ENCODE measurements at regions not wholly inside any gene's neighbourhood (a gene's known extent, or its start where the extent isn't known, plus 50 kb on each side); places are given as distances from the start of the nearest gene placed in this dataset.

GRCh38 chr17:13076905-13077304 lies 59.1 kb upstream of the ELAC2 start:
- Mint-ChIP-seq H3K4me3 (ENCODE audit: unreplicated experiment) (no peak overlapping the region), H3K27ac (ENCODE audit: unreplicated experiment) (no peak overlapping the region), H3K9me3 (ENCODE audit: unreplicated experiment) (no peaks in the 10 kb centered on the region), H3K27me3 (ENCODE audit: unreplicated experiment) (no peaks in the 10 kb centered on the region), H3K36me3 (ENCODE audit: low read depth, unreplicated experiment) (no peaks in the 10 kb centered on the region), H3K4me1 (ENCODE audit: unreplicated experiment) (no peaks in the 10 kb centered on the region)
- DNase-seq (ENCODE audit: low spot score) = no peak
- TF ChIP-seq CTCF (IDR thresholded peaks at IDR 0.05; ENCODE audit: unreplicated experiment) = no peak

GRCh38 chr17:13074026-13074425 lies 56.2 kb upstream of the ELAC2 start:
- no peaks in the 10 kb centered on the region for H3K4me1 Mint-ChIP-seq (ENCODE audit: unreplicated experiment)
- H3K4me3 Mint-ChIP-seq (ENCODE audit: unreplicated experiment) = no peak overlapping the region
- no peak for TF ChIP-seq CTCF (IDR thresholded peaks at IDR 0.05; ENCODE audit: unreplicated experiment)
- H3K9me3 Mint-ChIP-seq (ENCODE audit: unreplicated experiment) = no peaks in the 10 kb centered on the region
- H3K27ac Mint-ChIP-seq (ENCODE audit: unreplicated experiment) = no peak overlapping the region
- H3K27me3 Mint-ChIP-seq (ENCODE audit: unreplicated experiment) = no peaks in the 10 kb centered on the region
- H3K36me3 Mint-ChIP-seq (ENCODE audit: low read depth, unreplicated experiment) = no peaks in the 10 kb centered on the region
- no peak for DNase-seq (ENCODE audit: low spot score)

- no peak for TF ChIP-seq CTCF (IDR thresholded peaks at IDR 0.05; ENCODE audit: unreplicated experiment)
- Mint-ChIP-seq H3K27me3 (ENCODE audit: unreplicated experiment) (no peaks in the 10 kb centered on the region), H3K9me3 (ENCODE audit: unreplicated experiment) (no peaks in the 10 kb centered on the region), H3K4me3 (ENCODE audit: unreplicated experiment) (no peak overlapping the region), H3K36me3 (ENCODE audit: low read depth, unreplicated experiment) (peaks cover 1% of the 10 kb centered on the region), H3K4me1 (ENCODE audit: unreplicated experiment) (no peaks in the 10 kb centered on the region), H3K27ac (ENCODE audit: unreplicated experiment) (no peak overlapping the region)
- no peak for DNase-seq (ENCODE audit: low spot score)
Measured at GRCh38 chr17:13073018-13073417, 55.2 kb upstream of the ELAC2 start.

- Mint-ChIP-seq H3K4me3 (ENCODE audit: unreplicated experiment) (no peak overlapping the region), H3K4me1 (ENCODE audit: unreplicated experiment) (no peaks in the 10 kb centered on the region), H3K27me3 (ENCODE audit: unreplicated experiment) (no peaks in the 10 kb centered on the region), H3K9me3 (ENCODE audit: unreplicated experiment) (no peaks in the 10 kb centered on the region), H3K36me3 (ENCODE audit: low read depth, unreplicated experiment) (peaks cover 4% of the 10 kb centered on the region), H3K27ac (ENCODE audit: unreplicated experiment) (no peak overlapping the region)
- TF ChIP-seq CTCF (IDR thresholded peaks at IDR 0.05; ENCODE audit: unreplicated experiment) = no peak
- DNase-seq (ENCODE audit: low spot score) = no peak
Measured at GRCh38 chr17:13070732-13071131, 52.9 kb upstream of the ELAC2 start.

GRCh38 chr17:13067629-13068303 lies 49.9 kb upstream of the ELAC2 start:
- Mint-ChIP-seq H3K4me3 (ENCODE audit: unreplicated experiment) (no peak overlapping the region), H3K9me3 (ENCODE audit: unreplicated experiment) (no peaks in the 10 kb centered on the region), H3K27ac (ENCODE audit: unreplicated experiment) (no peak overlapping the region), H3K27me3 (ENCODE audit: unreplicated experiment) (peaks cover 2% of the 10 kb centered on the region), H3K36me3 (ENCODE audit: low read depth, unreplicated experiment) (peaks cover 4% of the 10 kb centered on the region), H3K4me1 (ENCODE audit: unreplicated experiment) (no peaks in the 10 kb centered on the region)
- no peak for DNase-seq (ENCODE audit: low spot score)
- TF ChIP-seq CTCF (IDR thresholded peaks at IDR 0.05; ENCODE audit: unreplicated experiment) = no peak
